Keratinocyte (primary cell): ENCODE measurements at regions not wholly inside any gene's neighbourhood (a gene's known extent, or its start where the extent isn't known, plus 50 kb on each side); places are given as distances from the start of the nearest gene placed in this dataset.

Experiments
- DNase-seq: peaks from one replicate; pipeline ENCODE4 v3.0.0-alpha.2; 2011; ENCODE audit warnings: low read depth, missing footprints, low spot score
- FAIRE-seq: peaks from 2 replicates; lab custom pipeline; 2011; peaks lifted over from hg19 to GRCh38; lab: Jason Lieb, UNC
- H2AFZ ChIP-seq: 2 replicates; pipeline ENCODE4 v1.6.0; 2012; ENCODE audit warnings: low read length, control low read depth, inconsistent platforms; ENCODE audit not compliant: control insufficient read depth
- H3K27ac ChIP-seq: 2 replicates; pipeline ENCODE4 v1.5.1; 2011; ENCODE audit warnings: low read length; ENCODE audit not compliant: control insufficient read depth, insufficient read depth
- H3K27me3 ChIP-seq: 3 replicates; pipeline ENCODE4 v1.6.0; 2011; ENCODE audit warnings: low read length; ENCODE audit not compliant: control insufficient read depth, insufficient read depth; ENCODE audit errors: extremely low read depth
- H3K36me3 ChIP-seq, 2 experiments: 2 replicates in 1 of 2; 3 replicates in 1 of 2; pipeline ENCODE4 v1.5.1; 2011; ENCODE audit warnings: low read length in 2 of 2, mild to moderate bottlenecking in 1 of 2; ENCODE audit not compliant: control insufficient read depth in 2 of 2, insufficient read depth in 2 of 2; ENCODE audit errors: extremely low read depth in 1 of 2
- H3K4me1 ChIP-seq: 3 replicates; pipeline ENCODE4 v1.5.1; 2011; ENCODE audit warnings: low read length; ENCODE audit not compliant: control insufficient read depth, insufficient read depth; ENCODE audit errors: extremely low read depth
- H3K4me2 ChIP-seq: 3 replicates; pipeline ENCODE4 v1.6.0; 2011; ENCODE audit warnings: low read depth, low read length; ENCODE audit not compliant: control insufficient read depth, insufficient read depth; ENCODE audit errors: extremely low read depth
- H3K4me3 ChIP-seq, 3 experiments: fragments of 200-600 bp in 1 of 3; sonication (generic) in 1 of 3; 2 replicates in 2 of 3; 3 replicates in 1 of 3; pipeline ENCODE4 v1.5.1; 2011 to 2016; ENCODE audit warnings: low read length in 3 of 3, mild to moderate bottlenecking in 3 of 3, control low read depth in 2 of 3, inconsistent platforms in 1 of 3, low read depth in 1 of 3, mixed read lengths in 1 of 3, mixed run types in 1 of 3, moderate library complexity in 1 of 3; ENCODE audit not compliant: control insufficient read depth in 2 of 3, insufficient read depth in 2 of 3; ENCODE audit errors: extremely low read depth in 1 of 3
- H3K79me2 ChIP-seq: 2 replicates; pipeline ENCODE4 v1.6.0; 2012; ENCODE audit warnings: low read length; ENCODE audit not compliant: control insufficient read depth, insufficient read depth
- H3K9ac ChIP-seq: 3 replicates; pipeline ENCODE4 v1.6.0; 2011; ENCODE audit warnings: low read length; ENCODE audit not compliant: control insufficient read depth, insufficient read depth; ENCODE audit errors: extremely low read depth
- H3K9me1 ChIP-seq: 3 replicates; pipeline ENCODE4 v1.6.0; 2011; ENCODE audit warnings: low read length; ENCODE audit not compliant: control insufficient read depth, insufficient read depth; ENCODE audit errors: extremely low read depth
- H3K9me3 ChIP-seq: 2 replicates; pipeline ENCODE4 v1.5.1; 2012; ENCODE audit warnings: low read depth, low read length; ENCODE audit not compliant: control insufficient read depth
- H4K20me1 ChIP-seq: 3 replicates; pipeline ENCODE4 v1.6.0; 2011; ENCODE audit warnings: low read length; ENCODE audit not compliant: control insufficient read depth, insufficient read depth; ENCODE audit errors: extremely low read depth
- EZH2 ChIP-seq: IDR thresholded peaks from one replicate; pipeline ENCODE4 v1.6.1; 2012; ENCODE audit warnings: inconsistent platforms, mild to moderate bottlenecking, low read length, moderate library complexity
- dilution Hi-C: fragments of 300-500 bp; cut with MboI; formaldehyde crosslinking; loops from one replicate; pipeline ENCODE4 v1.7.0; 2020; ENCODE audit warnings: low sequenced_read_pairs; ENCODE audit not compliant: extremely low pct_ligation_motif_present
- TF ChIP-seq, protein P1 (sequence below), 3 experiments: IDR thresholded peaks in 1 of 3; conservative IDR thresholded peaks in 1 of 3; optimal IDR thresholded peaks in 1 of 3; 2 replicates in 2 of 3; 3 replicates in 1 of 3; pipeline versions ENCODE3 to v1.5.1; 2011; ENCODE audit warnings: low read length in 3 of 3, mild to moderate bottlenecking in 3 of 3, moderate library complexity in 2 of 3, control low read depth in 1 of 3, inconsistent platforms in 1 of 3; ENCODE audit not compliant: insufficient read depth in 2 of 3; ENCODE audit errors: extremely low read depth in 1 of 3

DNA sequence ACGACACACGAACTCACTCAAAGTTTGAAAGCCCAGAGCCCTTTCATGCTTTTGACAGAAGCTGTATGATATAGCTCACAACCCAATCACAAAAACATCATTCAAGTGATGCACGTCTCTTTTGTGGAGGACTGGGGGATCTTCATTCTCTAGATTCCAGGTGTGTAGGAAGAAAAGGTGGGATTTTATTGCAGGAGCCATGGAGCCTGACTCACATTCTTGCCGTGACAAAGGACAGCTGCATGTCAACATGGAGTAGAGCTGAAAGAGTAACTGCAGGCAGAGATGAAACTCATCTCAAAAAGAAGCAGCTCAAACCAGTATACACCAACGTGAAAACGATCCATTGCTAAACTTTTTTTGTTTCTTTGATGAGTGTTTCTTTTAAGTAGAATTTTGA lies 50.9 kb upstream of the PDE1A start:
- dilution Hi-C loops = no loop called here
- no peaks in the 10 kb centered on the region for H3K79me2 ChIP-seq
- H3K4me2 ChIP-seq = no peak overlapping the region
- no peaks in the 10 kb centered on the region for H3K27me3 ChIP-seq
- H3K36me3 ChIP-seq = no peaks in the 10 kb centered on the region
- H4K20me1 ChIP-seq = no peaks in the 10 kb centered on the region
- no peaks in the 10 kb centered on the region for H3K9me1 ChIP-seq
- no peak overlapping the region for H2AFZ ChIP-seq
- no peak overlapping the region for H3K4me3 ChIP-seq
- H3K9ac ChIP-seq = no peak overlapping the region
- no peaks in the 10 kb centered on the region for H3K9me3 ChIP-seq
- H3K27ac ChIP-seq = no peak overlapping the region
- no peak for TF ChIP-seq EZH2
- TF ChIP-seq, protein P1, sequence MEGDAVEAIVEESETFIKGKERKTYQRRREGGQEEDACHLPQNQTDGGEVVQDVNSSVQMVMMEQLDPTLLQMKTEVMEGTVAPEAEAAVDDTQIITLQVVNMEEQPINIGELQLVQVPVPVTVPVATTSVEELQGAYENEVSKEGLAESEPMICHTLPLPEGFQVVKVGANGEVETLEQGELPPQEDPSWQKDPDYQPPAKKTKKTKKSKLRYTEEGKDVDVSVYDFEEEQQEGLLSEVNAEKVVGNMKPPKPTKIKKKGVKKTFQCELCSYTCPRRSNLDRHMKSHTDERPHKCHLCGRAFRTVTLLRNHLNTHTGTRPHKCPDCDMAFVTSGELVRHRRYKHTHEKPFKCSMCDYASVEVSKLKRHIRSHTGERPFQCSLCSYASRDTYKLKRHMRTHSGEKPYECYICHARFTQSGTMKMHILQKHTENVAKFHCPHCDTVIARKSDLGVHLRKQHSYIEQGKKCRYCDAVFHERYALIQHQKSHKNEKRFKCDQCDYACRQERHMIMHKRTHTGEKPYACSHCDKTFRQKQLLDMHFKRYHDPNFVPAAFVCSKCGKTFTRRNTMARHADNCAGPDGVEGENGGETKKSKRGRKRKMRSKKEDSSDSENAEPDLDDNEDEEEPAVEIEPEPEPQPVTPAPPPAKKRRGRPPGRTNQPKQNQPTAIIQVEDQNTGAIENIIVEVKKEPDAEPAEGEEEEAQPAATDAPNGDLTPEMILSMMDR (optimal IDR thresholded peaks at IDR 0.05 in 1 of 3, IDR thresholded peaks at IDR 0.05 in 1 of 3, conservative IDR thresholded peaks at IDR 0.05 in 1 of 3; ENCODE audit: extremely low read depth in 1 of 3, insufficient read depth in 2 of 3, low read length in 3 of 3) = no peak
- DNase-seq (no peak), FAIRE-seq (no peak)
- no peaks in the 10 kb centered on the region for H3K4me1 ChIP-seq

DNA sequence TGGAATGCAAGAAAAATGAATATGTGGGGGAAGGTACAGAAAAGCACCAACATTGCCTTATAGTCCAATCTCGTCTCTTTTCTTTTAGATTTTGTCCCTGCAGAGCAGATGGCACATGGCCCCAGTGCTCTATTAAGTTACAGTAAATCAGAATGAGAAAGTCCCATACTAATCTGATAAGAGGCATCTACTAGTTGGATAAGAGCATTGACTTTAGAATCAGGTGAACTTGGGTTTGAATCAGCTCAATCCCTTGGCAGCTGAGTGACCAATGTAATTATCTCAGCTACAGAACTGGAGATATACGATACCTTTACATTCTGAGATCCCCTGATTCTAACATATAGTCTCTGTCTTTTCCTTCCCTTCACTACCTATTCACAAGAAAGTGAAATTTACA lies 54.8 kb upstream of the PDE1A start:
- FAIRE-seq (no peak), DNase-seq (no peak)
- H2AFZ ChIP-seq = no peak overlapping the region
- no peak for TF ChIP-seq EZH2
- TF ChIP-seq, protein P1 (optimal IDR thresholded peaks at IDR 0.05 in 1 of 3, IDR thresholded peaks at IDR 0.05 in 1 of 3, conservative IDR thresholded peaks at IDR 0.05 in 1 of 3; ENCODE audit: extremely low read depth in 1 of 3, insufficient read depth in 2 of 3, low read length in 3 of 3) = no peak
- no peak overlapping the region for H3K4me3 ChIP-seq
- no peak overlapping the region for H3K4me2 ChIP-seq
- no peaks in the 10 kb centered on the region for H3K4me1 ChIP-seq
- no peak overlapping the region for H3K27ac ChIP-seq
- H3K27me3 ChIP-seq = no peaks in the 10 kb centered on the region
- no peaks in the 10 kb centered on the region for H3K36me3 ChIP-seq
- no peaks in the 10 kb centered on the region for H3K79me2 ChIP-seq
- dilution Hi-C loops = no loop called here
- H3K9me1 ChIP-seq = no peaks in the 10 kb centered on the region
- H4K20me1 ChIP-seq = no peaks in the 10 kb centered on the region
- H3K9me3 ChIP-seq = no peaks in the 10 kb centered on the region
- no peak overlapping the region for H3K9ac ChIP-seq
